Neuronal stem cell (in vitro differentiated cells): ENCODE measurements at regions not wholly inside any gene's neighbourhood (a gene's known extent, or its start where the extent isn't known, plus 50 kb on each side); places are given as distances from the start of the nearest gene placed in this dataset.
"Not testable (repeated sequence)": the region's sequence is repeated elsewhere in the genome, so short reads cannot be mapped to it uniquely, and the experiment has no call there.

Experiments
- DNase-seq: peaks from one replicate; pipeline ENCODE4 v3.0.0-alpha.2; 2013; ENCODE audit warnings: low spot score
- H2AFZ ChIP-seq: one replicate; pipeline ENCODE4 v1.6.1; 2013; ENCODE audit warnings: mild to moderate bottlenecking, low read length, inconsistent platforms
- H2AK5ac ChIP-seq: 2 replicates; pipeline ENCODE4 v1.6.1; 2013; ENCODE audit warnings: low read depth, mild to moderate bottlenecking, inconsistent platforms, low read length, moderate library complexity, mixed read lengths
- H2BK120ac ChIP-seq: 2 replicates; pipeline ENCODE4 v1.6.1; 2013; ENCODE audit warnings: low read depth, mild to moderate bottlenecking, inconsistent platforms, low read length, moderate library complexity, mixed read lengths
- H2BK12ac ChIP-seq: one replicate; pipeline ENCODE4 v1.6.1; 2013; ENCODE audit warnings: low read length, inconsistent platforms
- H2BK15ac ChIP-seq: 2 replicates; pipeline ENCODE4 v1.6.1; 2013; ENCODE audit warnings: mild to moderate bottlenecking, low read length, inconsistent platforms, mixed read lengths
- H2BK5ac ChIP-seq: one replicate; pipeline ENCODE4 v1.6.1; 2013; ENCODE audit warnings: inconsistent platforms, mild to moderate bottlenecking, low read length, moderate library complexity
- H3K14ac ChIP-seq: one replicate; pipeline ENCODE4 v1.6.1; 2013; ENCODE audit warnings: low read length, inconsistent platforms
- H3K18ac ChIP-seq: 2 replicates; pipeline ENCODE4 v1.6.1; 2013; ENCODE audit warnings: low read length, inconsistent platforms
- H3K23ac ChIP-seq: 2 replicates; pipeline ENCODE4 v1.6.1; 2013; ENCODE audit warnings: low read depth, mild to moderate bottlenecking, mixed read lengths, low read length, inconsistent platforms; ENCODE audit not compliant: poor library complexity
- H3K27ac ChIP-seq: replicated peaks from 3 replicates; pipeline ENCODE4 v1.5.1; 2013; ENCODE audit warnings: low read length, inconsistent platforms
- H3K27me3 ChIP-seq, 3 experiments: 2 replicates each; pipeline ENCODE4 v1.6.1; 2013; ENCODE audit warnings: low read length in 3 of 3, mild to moderate bottlenecking in 2 of 3, inconsistent platforms in 1 of 3, low read depth in 1 of 3, mixed read lengths in 1 of 3, moderate library complexity in 1 of 3; ENCODE audit not compliant: control insufficient read depth in 3 of 3, insufficient read depth in 3 of 3
- H3K36me3 ChIP-seq, 2 donors: replicated peaks in 1 of 2; 2 replicates each; pipeline ENCODE4 v1.6.1; 2013; ENCODE audit warnings: low read length in 2 of 2; ENCODE audit not compliant: control insufficient read depth in 2 of 2, insufficient read depth in 2 of 2
- H3K4ac ChIP-seq: 2 replicates; pipeline ENCODE4 v1.6.1; 2013; ENCODE audit warnings: inconsistent platforms, mild to moderate bottlenecking, low read length, moderate library complexity
- H3K4me1 ChIP-seq, 2 donors: 1 replicate in 1 of 2; 2 replicates in 1 of 2; pipeline ENCODE4 v1.6.1; 2013; ENCODE audit warnings: low read length in 2 of 2, low read depth in 1 of 2; ENCODE audit not compliant: control insufficient read depth in 2 of 2, insufficient read depth in 1 of 2
- H3K4me2 ChIP-seq: one replicate; pipeline ENCODE4 v1.6.1; 2013; ENCODE audit warnings: mild to moderate bottlenecking, low read length, inconsistent platforms; ENCODE audit not compliant: insufficient read depth, poor library complexity, severe bottlenecking
- H3K4me3 ChIP-seq, 2 donors: 2 replicates each; pipeline ENCODE4 v1.5.1; 2013; ENCODE audit warnings: low read length in 2 of 2, mild to moderate bottlenecking in 2 of 2, inconsistent platforms in 1 of 2, moderate library complexity in 1 of 2
- H3K79me1 ChIP-seq: one replicate; pipeline ENCODE4 v1.6.1; 2013; ENCODE audit warnings: low read depth, mild to moderate bottlenecking, inconsistent platforms, low read length, moderate library complexity
- H3K9ac ChIP-seq: one replicate; pipeline ENCODE4 v1.6.1; 2013; ENCODE audit warnings: mild to moderate bottlenecking, low read depth, low read length, inconsistent platforms; ENCODE audit not compliant: poor library complexity
- H3K9me3 ChIP-seq, 2 donors: replicated peaks in 1 of 2; 2 replicates each; pipeline versions ENCODE3 to v1.6.1; 2013; ENCODE audit warnings: low read length in 2 of 2, mild to moderate bottlenecking in 2 of 2, inconsistent platforms in 1 of 2, low read depth in 1 of 2, mixed read lengths in 1 of 2, moderate library complexity in 1 of 2; ENCODE audit not compliant: control insufficient read depth in 2 of 2, insufficient read depth in 1 of 2
- H4K8ac ChIP-seq: one replicate; pipeline ENCODE4 v1.6.1; 2013; ENCODE audit warnings: low read depth, mild to moderate bottlenecking, inconsistent platforms, low read length, moderate library complexity
- H4K91ac ChIP-seq: one replicate; pipeline ENCODE4 v1.6.1; 2013; ENCODE audit warnings: low read length, low read depth, mild to moderate bottlenecking, inconsistent platforms; ENCODE audit not compliant: poor library complexity
- WGBS, 2 donors: extraction: QIAGEN DNeasy Blood & Tissue Kit; methylation state at CpG; one replicate each; pipeline ENCODE4 v1.1.7; 2013; ENCODE audit warnings: missing lambda C conversion rate in 2 of 2, mixed read lengths in 1 of 2; ENCODE audit not compliant: insufficient read length in 2 of 2, insufficient replicate concordance in 1 of 2; ENCODE audit errors: extremely low coverage in 2 of 2; 5-methylcytosine and 5-hydroxymethylcytosine counted together

DNA sequence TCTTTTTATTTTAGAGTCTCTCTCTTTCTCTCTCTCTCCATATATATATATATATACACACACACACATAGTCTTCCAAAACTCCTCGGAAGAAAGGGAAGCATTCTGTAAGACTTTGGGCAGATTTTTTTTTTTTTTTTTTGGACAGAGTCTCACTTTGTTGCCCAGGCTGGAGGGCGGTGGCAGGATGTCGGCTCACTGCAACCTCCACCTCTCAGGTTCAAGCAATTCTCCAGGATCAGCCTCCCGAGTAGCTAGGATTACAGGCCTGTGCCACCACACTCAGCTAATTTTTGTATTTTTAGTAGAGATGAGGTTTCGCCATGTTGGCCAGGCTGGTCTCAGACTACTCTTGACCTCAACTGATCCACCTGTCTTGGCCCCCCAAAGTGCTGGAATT is 161.4 kb downstream of the GOLGA6L6 start:
- not testable (repeated sequence) for H2BK5ac ChIP-seq, H4K91ac ChIP-seq, H3K27me3 ChIP-seq, H3K23ac ChIP-seq, DNase-seq, H3K27ac ChIP-seq, H3K4me3 ChIP-seq, H3K4me1 ChIP-seq, H4K8ac ChIP-seq, H2AK5ac ChIP-seq, H3K4me2 ChIP-seq, H2BK12ac ChIP-seq, H3K36me3 ChIP-seq, H3K18ac ChIP-seq, H3K9ac ChIP-seq, H3K9me3 ChIP-seq, H2BK15ac ChIP-seq, H3K14ac ChIP-seq, H3K79me1 ChIP-seq, H2BK120ac ChIP-seq, H3K4ac ChIP-seq, H2AFZ ChIP-seq
- WGBS, 2 donors, result no CpG with 5 or more reads among the region's 5 CpGs

DNA sequence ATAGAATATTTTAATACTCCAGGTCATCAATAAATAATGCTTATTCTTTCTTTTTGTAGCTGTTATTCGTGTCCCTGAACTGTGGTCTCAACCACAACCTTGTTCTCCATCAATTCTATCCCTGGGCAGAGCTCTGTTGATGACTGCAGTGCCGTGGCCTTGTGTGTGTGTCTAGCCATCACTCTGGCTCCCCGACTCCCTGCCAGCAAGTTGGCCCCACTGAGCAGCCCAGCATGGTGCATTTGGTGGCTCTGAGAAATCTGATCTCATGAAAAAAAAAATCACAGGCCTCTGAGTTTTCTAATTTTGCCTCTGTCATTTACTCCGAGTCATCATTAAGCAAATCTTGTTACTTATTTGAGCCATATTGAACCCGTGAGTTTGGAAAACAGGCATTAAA is 164.7 kb downstream of the GOLGA6L6 start:
- no peak overlapping the region for H3K4me3 ChIP-seq
- no peak overlapping the region for H2BK120ac ChIP-seq
- H3K18ac ChIP-seq, result no peak overlapping the region
- no peak overlapping the region for H4K8ac ChIP-seq
- no peak overlapping the region for H3K4ac ChIP-seq
- H4K91ac ChIP-seq, result no peak overlapping the region
- no peak overlapping the region for H2AFZ ChIP-seq
- H3K27me3 ChIP-seq, result no peaks in the 10 kb centered on the region
- H3K4me2 ChIP-seq, result no peak overlapping the region
- H2BK5ac ChIP-seq, result no peak overlapping the region
- H3K9ac ChIP-seq, result no peak overlapping the region
- no peaks in the 10 kb centered on the region for H3K9me3 ChIP-seq
- no peak overlapping the region for H3K14ac ChIP-seq
- no CpG with 5 or more reads among the region's 5 CpGs for WGBS, 2 donors
- no peak overlapping the region for H3K23ac ChIP-seq
- no peak overlapping the region for H2BK12ac ChIP-seq
- no peaks in the 10 kb centered on the region for H3K79me1 ChIP-seq
- no peak overlapping the region for H2BK15ac ChIP-seq
- H3K36me3 ChIP-seq, result no peaks in the 10 kb centered on the region
- no peak overlapping the region for H2AK5ac ChIP-seq
- no peak overlapping the region for H3K27ac ChIP-seq
- no peak for DNase-seq
- no peaks in the 10 kb centered on the region for H3K4me1 ChIP-seq

DNA sequence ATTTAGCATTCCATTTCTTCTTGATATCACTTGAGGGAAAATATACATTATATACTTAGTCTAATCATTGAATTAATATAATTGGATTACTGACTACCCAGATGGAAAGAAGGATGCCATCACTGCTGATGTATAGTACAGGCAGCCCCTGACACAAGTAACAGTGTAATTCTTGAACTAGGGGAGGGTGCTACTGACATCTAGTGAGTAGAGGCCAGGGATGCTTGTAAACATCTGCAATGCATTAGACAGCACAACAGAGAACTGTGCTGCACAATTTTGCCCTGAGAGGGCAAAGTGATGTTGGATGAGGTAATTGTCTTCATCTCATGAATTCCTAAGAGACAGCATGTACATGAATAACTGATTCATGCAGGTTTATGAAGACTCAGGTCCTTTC is 169.2 kb downstream of the GOLGA6L6 start:
- not testable (repeated sequence) for H3K4me3 ChIP-seq, H2AFZ ChIP-seq

DNA sequence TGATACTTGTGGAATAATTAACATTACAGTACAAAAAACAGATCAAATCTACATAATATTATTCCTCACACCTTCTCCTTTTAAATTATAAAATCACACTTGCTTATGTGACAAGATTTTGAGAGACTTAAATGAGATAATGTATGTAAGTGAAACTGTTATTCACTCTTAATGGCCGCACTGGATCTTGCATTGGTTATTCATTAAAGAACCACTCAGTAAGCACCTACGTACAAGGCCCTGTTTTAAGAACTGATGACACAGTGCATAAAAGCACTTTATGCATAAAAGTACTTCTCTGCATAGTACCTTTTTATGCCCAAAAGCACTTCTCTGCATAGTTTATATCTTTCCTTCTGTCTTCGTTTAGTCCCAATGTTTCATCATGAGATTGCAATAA is 172.1 kb downstream of the GOLGA6L6 start:
- Histone ChIP-seq H3K9ac (no peak overlapping the region), H3K27me3 (no peaks in the 10 kb centered on the region), H3K4me2 (no peak overlapping the region), H3K23ac (no peak overlapping the region), H3K18ac (no peak overlapping the region), H2BK12ac (no peak overlapping the region), H4K91ac (no peak overlapping the region), H3K4ac (no peak overlapping the region), H2BK120ac (no peak overlapping the region), H3K36me3 (no peaks in the 10 kb centered on the region), H3K14ac (no peak overlapping the region), H2AK5ac (no peak overlapping the region), H3K4me3 (no peak overlapping the region), H4K8ac (no peak overlapping the region), H3K79me1 (no peaks in the 10 kb centered on the region), H3K4me1 (no peaks in the 10 kb centered on the region), H3K9me3 (no peaks in the 10 kb centered on the region), H2BK5ac (no peak overlapping the region), H2AFZ (no peak overlapping the region), H3K27ac (no peak overlapping the region), H2BK15ac (no peak overlapping the region)
- no peak for DNase-seq
- no CpG with 5 or more reads among the region's 3 CpGs for WGBS, 2 donors

More for the DNA sequence above, 169.2 kb downstream of the GOLGA6L6 start:
- H4K8ac ChIP-seq, H3K4ac ChIP-seq, H3K36me3 ChIP-seq, H2BK120ac ChIP-seq, H3K9ac ChIP-seq, H3K18ac ChIP-seq, H3K79me1 ChIP-seq, H2BK5ac ChIP-seq, H3K23ac ChIP-seq, H3K4me1 ChIP-seq, H3K27ac ChIP-seq, H3K14ac ChIP-seq, H2BK15ac ChIP-seq, H3K27me3 ChIP-seq, H2AK5ac ChIP-seq, H3K9me3 ChIP-seq, H3K4me2 ChIP-seq, H2BK12ac ChIP-seq, H4K91ac ChIP-seq, DNase-seq: not testable (repeated sequence)
